HepG2 (cell line): ENCODE measurements at regions not wholly inside any gene's neighbourhood (a gene's known extent, or its start where the extent isn't known, plus 50 kb on each side); places are given as distances from the start of the nearest gene placed in this dataset.

Experiments
- ATF1 ChIP-seq: IDR thresholded peaks from 2 replicates; pipeline ENCODE4 v1.6.1; 2016; ENCODE audit warnings: mild to moderate bottlenecking, control low read depth
- ETV5 ChIP-seq: IDR thresholded peaks from 2 replicates; pipeline ENCODE4 v1.6.1; 2018; ENCODE audit warnings: missing biosample characterization, missing genetic modification reagents, inconsistent platforms, borderline replicate concordance
- FOXJ3 ChIP-seq: sonication (generic); formaldehyde crosslinking; IDR thresholded peaks from 2 replicates; pipeline ENCODE4 v1.4.0; 2020; ENCODE audit warnings: missing genetic modification reagents, mild to moderate bottlenecking, borderline replicate concordance
- FOXM1 ChIP-seq: sonication (generic); formaldehyde crosslinking; IDR thresholded peaks from 2 replicates; pipeline ENCODE4 v1.5.0; 2020; ENCODE audit warnings: missing genetic modification reagents
- FOXO1 ChIP-seq: sonication (generic); formaldehyde crosslinking; IDR thresholded peaks from 2 replicates; pipeline ENCODE4 v1.4.0; 2020; ENCODE audit warnings: missing genetic modification reagents
- GATAD2A ChIP-seq: IDR thresholded peaks from 2 replicates; pipeline ENCODE4 v1.6.1; 2016
- KAT8 ChIP-seq: IDR thresholded peaks from 2 replicates; pipeline ENCODE4 v1.6.1; 2016; ENCODE audit warnings: missing genetic modification reagents, missing compliant biosample characterization
- KMT2B ChIP-seq: IDR thresholded peaks from 2 replicates; pipeline ENCODE4 v1.6.1; 2016; ENCODE audit warnings: missing genetic modification reagents, missing compliant biosample characterization
- LCORL ChIP-seq, 2 experiments: fragments of 450-650 bp in 1 of 2; sonication (generic) in 1 of 2; formaldehyde crosslinking in 1 of 2; IDR thresholded peaks; 2 replicates each; pipeline versions ENCODE4 v1.5.0 to v1.6.1; 2017 to 2020; ENCODE audit warnings: antibody characterized with exemption in 1 of 2, missing genetic modification reagents in 1 of 2
- MAX ChIP-seq: IDR thresholded peaks from 2 replicates; pipeline ENCODE4 v1.6.1; 2012; ENCODE audit warnings: inconsistent platforms
- MIER3 ChIP-seq: IDR thresholded peaks from 2 replicates; pipeline ENCODE4 v1.6.1; 2016; ENCODE audit warnings: missing compliant biosample characterization, borderline replicate concordance
- NR2F2 ChIP-seq: IDR thresholded peaks from 2 replicates; pipeline ENCODE4 v1.6.1; 2012; ENCODE audit warnings: low read depth, inconsistent platforms, borderline replicate concordance
- PAX8 ChIP-seq: sonication (generic); formaldehyde crosslinking; IDR thresholded peaks from 2 replicates; pipeline ENCODE4 v1.8.0; 2022; ENCODE audit warnings: mild to moderate bottlenecking, missing genetic modification reagents, borderline replicate concordance
- PRDM10 ChIP-seq: sonication (generic); formaldehyde crosslinking; IDR thresholded peaks from 2 replicates; pipeline ENCODE4 v1.4.0; 2020; ENCODE audit warnings: low read depth, missing genetic modification reagents
- SAP130 ChIP-seq: IDR thresholded peaks from 2 replicates; pipeline ENCODE4 v1.6.1; 2016; ENCODE audit warnings: low read depth
- ZEB1 ChIP-seq: IDR thresholded peaks from 2 replicates; pipeline ENCODE4 v1.6.1; 2012; ENCODE audit warnings: mild to moderate bottlenecking, low read depth, inconsistent platforms; ENCODE audit not compliant: insufficient replicate concordance
- ZMYM4 ChIP-seq: sonication (generic); formaldehyde crosslinking; IDR thresholded peaks from 2 replicates; pipeline ENCODE4 v1.8.1; 2023; ENCODE audit warnings: mild to moderate bottlenecking, missing genetic modification reagents
- ZNF329 ChIP-seq: sonication (generic); formaldehyde crosslinking; IDR thresholded peaks from 2 replicates; pipeline ENCODE4 v1.9.0; 2021; ENCODE audit warnings: low read depth, mild to moderate bottlenecking, missing genetic modification reagents
- ZNF331 ChIP-seq: sonication (generic); formaldehyde crosslinking; IDR thresholded peaks from 2 replicates; pipeline ENCODE4 v1.4.0; 2020; ENCODE audit warnings: missing genetic modification reagents
- ZNF431 ChIP-seq: sonication (generic); formaldehyde crosslinking; IDR thresholded peaks from 2 replicates; pipeline ENCODE4 v1.9.0; 2022; ENCODE audit warnings: missing genetic modification reagents, low read depth, mild to moderate bottlenecking, borderline replicate concordance
- ZNF513 ChIP-seq: sonication (generic); formaldehyde crosslinking; conservative IDR thresholded peaks from 2 replicates; pipeline ENCODE4 v1.5.0; 2020; ENCODE audit warnings: missing genetic modification reagents
- ZNF616 ChIP-seq: sonication (generic); formaldehyde crosslinking; IDR thresholded peaks from 2 replicates; pipeline ENCODE4 v1.5.0; 2020; ENCODE audit warnings: low read depth, mild to moderate bottlenecking, missing genetic modification reagents
- ZNF766 ChIP-seq: sonication (generic); formaldehyde crosslinking; IDR thresholded peaks from 2 replicates; pipeline ENCODE4 v1.5.0; 2020; ENCODE audit warnings: missing genetic modification reagents, borderline replicate concordance
- ZNF879 ChIP-seq: sonication (generic); formaldehyde crosslinking; IDR thresholded peaks from 2 replicates; pipeline ENCODE4 v1.8.1; 2023; ENCODE audit warnings: missing genetic modification reagents
- ZSCAN25 ChIP-seq: sonication (generic); formaldehyde crosslinking; IDR thresholded peaks from 2 replicates; pipeline ENCODE4 v1.8.0; 2022; ENCODE audit warnings: mild to moderate bottlenecking, missing genetic modification reagents
- ZSCAN29 ChIP-seq: sonication (generic); formaldehyde crosslinking; conservative IDR thresholded peaks from 2 replicates; pipeline ENCODE4 v1.4.0; 2020; ENCODE audit warnings: mild to moderate bottlenecking, missing genetic modification reagents

GRCh38 chr2:8500124-8501054 is 181.5 kb upstream of the ID2 start (continued):
- TF ChIP-seq PRDM10 (CRISPR knock-in tag) (no peak), GATAD2A (CRISPR knock-in tag) (peak; percentile 88), FOXM1 (CRISPR knock-in tag) (no peak), PAX8 (CRISPR knock-in tag) (no peak), ZNF513 (CRISPR knock-in tag) (no peak), ZNF879 (CRISPR knock-in tag) (0 out of 2 replicates have a peak, but pooled peaks have one; percentile 39), KAT8 (CRISPR knock-in tag) (0 out of 2 replicates have a peak, but pooled peaks have one; percentile 25), ZNF616 (no peak), ZNF331 (CRISPR knock-in tag) (peak; percentile 69; the same call in 1 of the 2 replicates), MAX (peak; percentile 24; the same call in 1 of the 2 replicates), SAP130 (peak; percentile 66), LCORL (IDR thresholded peaks at IDR 0.05) (no peak), LCORL (CRISPR knock-in tag; IDR thresholded peaks at IDR 0.05) (peak; percentile 44), ZMYM4 (CRISPR knock-in tag) (peak; percentile 57), NR2F2 (peak; percentile 74; the same call in 1 of the 2 replicates), ZSCAN29 (peak; percentile 76; the same call in 1 of the 2 replicates), ZNF329 (no peak), ZNF766 (CRISPR knock-in tag) (no peak), FOXJ3 (CRISPR knock-in tag) (peak; percentile 76; the same call in 1 of the 2 replicates), MIER3 (CRISPR knock-in tag) (peak; percentile 76; the same call in 1 of the 2 replicates), KMT2B (CRISPR knock-in tag) (no peak), ZNF431 (CRISPR knock-in tag) (0 out of 2 replicates have a peak, but pooled peaks have one; percentile 23), ZEB1 (peak; percentile 100), ATF1 (CRISPR knock-in tag) (0 out of 2 replicates have a peak, but pooled peaks have one; percentile 18), ETV5 (peak; percentile 48; the same call in 1 of the 2 replicates), ZSCAN25 (CRISPR knock-in tag) (no peak), FOXO1 (CRISPR knock-in tag) (peak; percentile 43; the same call in 1 of the 2 replicates)
